ENCODE measurements at regions not wholly inside any gene's neighbourhood (a gene's known extent, or its start where the extent isn't known, plus 50 kb on each side); places are given as distances from the start of the nearest gene placed in this dataset.

GRCh38 chr2:57093020-57093419 lies 909.2 kb downstream of the CCDC85A start (continued):
- TF ChIP-seq ATF3 (IDR thresholded peaks at IDR 0.05; ENCODE audit: insufficient read depth, low read depth, low read length), result no peak

Measured in H1 (cell line).